HG02938 (cell line): ENCODE measurements at regions not wholly inside any gene's neighbourhood (a gene's known extent, or its start where the extent isn't known, plus 50 kb on each side); places are given as distances from the start of the nearest gene placed in this dataset.

Experiments
- ATAC-seq: cut with Tn5 transposase; IDR thresholded peaks from one replicate; pipeline ENCODE4 v1.9.1; 2021; ENCODE audit warnings: mild to moderate bottlenecking, moderate library complexity; ENCODE audit not compliant: unreplicated experiment

- no peak for ATAC-seq
These were observed 412.7 kb upstream of the SEL1L start for GRCh38 chr14:81946375-81946774.

- no peak for ATAC-seq
These were observed 413.5 kb upstream of the SEL1L start for GRCh38 chr14:81946834-81947798.

GRCh38 chr14:81952917-81953316, 419.3 kb upstream of the SEL1L start:
- no peak for ATAC-seq

GRCh38 chr14:81953419-81953818, 419.8 kb upstream of the SEL1L start:
- no peak for ATAC-seq

- no peak for ATAC-seq
These were observed 421.5 kb upstream of the SEL1L start for GRCh38 chr14:81955123-81955522.

GRCh38 chr14:81960781-81961180, 427.1 kb upstream of the SEL1L start:
- no peak for ATAC-seq

- no peak for ATAC-seq
These were observed 430.2 kb upstream of the SEL1L start for GRCh38 chr14:81963846-81964245.

GRCh38 chr14:81970307-81970706, 436.7 kb upstream of the SEL1L start:
- no peak for ATAC-seq

- ATAC-seq: no peak
These were observed 438.3 kb upstream of the SEL1L start for GRCh38 chr14:81971911-81972310.

DNA sequence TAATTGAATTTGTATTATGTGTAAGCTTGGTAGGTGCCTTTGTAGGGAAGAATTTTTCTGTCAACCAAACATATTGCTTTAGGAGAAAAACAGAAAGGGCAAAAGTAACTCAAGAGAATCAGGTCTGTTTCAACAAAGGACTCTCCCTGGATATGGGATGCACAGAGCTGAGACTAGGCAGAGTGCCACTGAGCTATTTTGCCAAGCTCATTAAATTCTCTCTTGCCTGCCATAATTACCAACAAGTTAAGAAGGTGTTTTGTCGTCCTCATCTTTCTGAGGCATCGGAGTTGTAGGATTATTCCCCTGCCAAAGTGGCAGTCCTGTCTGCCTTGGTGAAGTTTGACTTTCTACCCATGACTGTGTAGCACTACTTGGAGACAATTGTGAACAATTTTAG, 438.9 kb upstream of the SEL1L start:
- no peak for ATAC-seq

GRCh38 chr14:81974543-81974942, 440.9 kb upstream of the SEL1L start:
- ATAC-seq: no peak

- no peak for ATAC-seq
These were observed 447.1 kb upstream of the SEL1L start for GRCh38 chr14:81980601-81981306.

DNA sequence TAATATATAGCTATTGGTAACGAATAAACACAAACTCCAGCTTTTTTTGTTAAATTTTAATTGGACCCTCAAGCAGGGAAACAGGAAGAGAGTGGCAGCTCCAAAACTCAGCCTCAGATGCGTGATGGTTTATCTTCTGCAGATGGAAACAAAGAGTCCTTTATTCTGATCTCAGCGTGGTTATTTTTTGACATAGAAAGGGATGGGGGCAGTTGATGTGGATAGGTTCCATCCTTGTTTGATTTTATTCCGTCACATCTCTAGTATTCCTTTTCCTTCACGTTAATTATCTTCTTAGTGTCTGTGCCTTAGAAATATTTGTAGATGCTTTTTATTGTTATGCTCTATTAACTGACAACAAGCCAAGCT, 447.6 kb upstream of the SEL1L start:
- ATAC-seq: no peak

DNA sequence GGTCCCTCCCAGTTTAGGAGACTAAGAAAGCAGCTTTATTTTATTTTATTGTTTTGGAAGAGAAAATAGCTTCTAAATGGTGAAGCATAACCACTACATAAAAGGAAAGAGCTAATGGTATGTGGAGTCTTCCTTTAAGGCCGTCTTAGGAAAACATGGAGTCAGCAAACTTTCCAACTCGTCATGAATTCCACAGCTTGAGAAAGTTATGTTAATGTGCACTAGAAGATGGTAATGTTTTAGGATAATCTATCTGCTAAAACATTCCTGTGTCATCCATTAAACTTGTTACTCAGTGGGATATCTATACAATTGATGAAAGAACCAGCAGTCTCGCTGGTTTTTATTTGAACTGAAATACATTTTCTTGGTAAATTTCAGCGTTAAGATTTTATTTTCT, 448.4 kb upstream of the SEL1L start:
- ATAC-seq: no peak

- ATAC-seq: no peak
These were observed 452.4 kb upstream of the SEL1L start for GRCh38 chr14:81986005-81986404.

DNA sequence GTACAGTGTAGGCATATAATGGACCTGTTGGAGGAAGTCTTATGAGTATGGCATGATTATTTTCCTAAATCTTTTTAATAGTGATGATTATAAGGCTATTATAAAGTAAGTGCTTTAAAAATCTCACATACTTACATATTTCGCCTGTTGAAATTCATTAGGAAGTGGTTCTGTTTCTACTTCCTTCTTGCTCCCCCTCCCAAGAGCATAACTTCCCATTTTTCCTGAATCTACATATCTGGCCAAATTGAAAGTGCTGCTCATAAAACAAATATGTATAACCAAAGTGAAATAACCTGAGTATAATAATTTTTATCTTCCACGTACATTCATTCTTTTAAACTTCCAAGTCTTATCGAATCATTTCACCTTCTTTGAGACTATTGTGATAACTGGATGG, 455.6 kb upstream of the SEL1L start:
- no peak for ATAC-seq

GRCh38 chr14:81990312-81990761, 456.7 kb upstream of the SEL1L start:
- ATAC-seq: peak; percentile 63

DNA sequence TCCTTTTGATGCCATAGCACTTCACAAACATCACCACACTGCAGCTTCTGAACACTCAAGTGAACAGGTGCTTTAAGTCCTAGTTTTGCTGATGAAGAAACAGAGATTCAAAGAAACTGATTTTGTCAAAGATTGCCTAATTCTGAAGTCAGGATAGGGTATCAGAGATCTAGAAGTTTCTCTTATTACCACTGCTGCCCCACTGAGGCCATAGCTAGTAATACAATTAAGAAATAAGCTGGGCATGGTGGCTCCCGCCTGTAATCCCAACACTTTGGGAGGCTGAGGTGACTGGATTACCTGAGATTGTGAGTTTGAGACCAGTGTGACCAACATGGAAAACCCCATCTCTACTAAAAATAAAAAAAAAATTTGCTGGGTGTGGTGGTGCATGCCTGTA, 458.3 kb upstream of the SEL1L start:
- no peak for ATAC-seq

DNA sequence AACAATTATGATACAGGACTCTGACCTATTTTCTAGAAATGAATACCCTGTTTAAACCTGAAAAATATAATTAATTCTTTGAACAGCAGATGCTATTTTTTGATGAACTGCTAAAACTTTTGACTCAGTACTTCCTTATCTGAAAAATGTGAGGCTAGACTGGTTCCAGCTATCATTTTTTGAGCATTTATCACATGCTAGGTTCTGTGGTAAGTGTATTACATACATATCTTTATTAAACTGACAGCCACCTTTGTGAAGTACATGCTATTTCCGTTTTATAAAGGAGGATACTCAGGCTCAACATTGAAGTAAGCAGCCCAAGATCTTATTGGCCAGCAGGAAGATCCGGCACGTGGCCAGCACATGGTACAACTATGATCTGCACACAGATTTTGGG, 459.8 kb upstream of the SEL1L start:
- ATAC-seq: no peak

- ATAC-seq: no peak
These were observed 469.8 kb upstream of the SEL1L start for GRCh38 chr14:82003426-82003825.

GRCh38 chr14:82009076-82009475, 475.4 kb upstream of the SEL1L start:
- ATAC-seq: no peak

GRCh38 chr14:82009993-82010392, 476.3 kb upstream of the SEL1L start:
- no peak for ATAC-seq
